C4-2B (cell line): ENCODE measurements at regions not wholly inside any gene's neighbourhood (a gene's known extent, or its start where the extent isn't known, plus 50 kb on each side); places are given as distances from the start of the nearest gene placed in this dataset.

Experiments used
- ZFX ChIP-seq: fragments of 450-650 bp; IDR thresholded peaks from 2 replicates; pipeline ENCODE4 v1.6.1; 2017
- TF ChIP-seq, protein P1 (sequence below): fragments of 450-650 bp; conservative IDR thresholded peaks from 2 replicates; pipeline ENCODE4 v1.5.1; 2017; ENCODE audit warnings: mild to moderate bottlenecking

DNA sequence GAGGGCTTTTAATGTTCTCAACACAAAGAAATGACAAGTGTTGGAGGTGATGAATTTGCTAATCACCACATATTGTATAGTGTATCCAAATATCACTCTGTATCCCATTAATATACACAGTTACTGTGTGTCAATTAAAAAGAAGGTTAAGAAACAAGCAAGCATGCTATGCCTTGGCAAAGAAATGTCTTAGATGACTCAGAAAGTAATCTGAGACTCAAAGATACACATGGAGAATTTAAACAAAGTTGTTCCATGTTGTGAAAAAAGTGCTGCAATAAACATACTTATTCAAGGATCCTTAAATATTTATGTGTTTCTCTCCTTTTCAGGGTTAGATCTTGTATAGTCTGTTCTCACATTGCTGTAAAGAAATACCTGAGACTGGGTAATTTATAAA lies 300.9 kb downstream of the DHX35 start:
- TF ChIP-seq, protein P1, sequence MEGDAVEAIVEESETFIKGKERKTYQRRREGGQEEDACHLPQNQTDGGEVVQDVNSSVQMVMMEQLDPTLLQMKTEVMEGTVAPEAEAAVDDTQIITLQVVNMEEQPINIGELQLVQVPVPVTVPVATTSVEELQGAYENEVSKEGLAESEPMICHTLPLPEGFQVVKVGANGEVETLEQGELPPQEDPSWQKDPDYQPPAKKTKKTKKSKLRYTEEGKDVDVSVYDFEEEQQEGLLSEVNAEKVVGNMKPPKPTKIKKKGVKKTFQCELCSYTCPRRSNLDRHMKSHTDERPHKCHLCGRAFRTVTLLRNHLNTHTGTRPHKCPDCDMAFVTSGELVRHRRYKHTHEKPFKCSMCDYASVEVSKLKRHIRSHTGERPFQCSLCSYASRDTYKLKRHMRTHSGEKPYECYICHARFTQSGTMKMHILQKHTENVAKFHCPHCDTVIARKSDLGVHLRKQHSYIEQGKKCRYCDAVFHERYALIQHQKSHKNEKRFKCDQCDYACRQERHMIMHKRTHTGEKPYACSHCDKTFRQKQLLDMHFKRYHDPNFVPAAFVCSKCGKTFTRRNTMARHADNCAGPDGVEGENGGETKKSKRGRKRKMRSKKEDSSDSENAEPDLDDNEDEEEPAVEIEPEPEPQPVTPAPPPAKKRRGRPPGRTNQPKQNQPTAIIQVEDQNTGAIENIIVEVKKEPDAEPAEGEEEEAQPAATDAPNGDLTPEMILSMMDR = no peak
- TF ChIP-seq ZFX = no peak
